ENCODE measurements at regions not wholly inside any gene's neighbourhood (a gene's known extent, or its start where the extent isn't known, plus 50 kb on each side); places are given as distances from the start of the nearest gene placed in this dataset.
"Not testable (repeated sequence)": the region's sequence is repeated elsewhere in the genome, so short reads cannot be mapped to it uniquely, and the experiment has no call there.

GRCh38 chr12:102344691-102345090 is 135.7 kb downstream of the IGF1 start:
- Histone ChIP-seq H3K4me1 (replicated peaks) (peaks cover 11% of the 10 kb centered on the region), H3K36me3 (no peaks in the 10 kb centered on the region), H3K27ac (no peak overlapping the region), H3K27me3 (replicated peaks) (no peaks in the 10 kb centered on the region), H3K9me3 (replicated peaks) (no peaks in the 10 kb centered on the region), H3K4me3 (no peak overlapping the region)
- no peak for DNase-seq (ENCODE audit: low read depth in 1 of 2, low spot score in 2 of 2)

DNA sequence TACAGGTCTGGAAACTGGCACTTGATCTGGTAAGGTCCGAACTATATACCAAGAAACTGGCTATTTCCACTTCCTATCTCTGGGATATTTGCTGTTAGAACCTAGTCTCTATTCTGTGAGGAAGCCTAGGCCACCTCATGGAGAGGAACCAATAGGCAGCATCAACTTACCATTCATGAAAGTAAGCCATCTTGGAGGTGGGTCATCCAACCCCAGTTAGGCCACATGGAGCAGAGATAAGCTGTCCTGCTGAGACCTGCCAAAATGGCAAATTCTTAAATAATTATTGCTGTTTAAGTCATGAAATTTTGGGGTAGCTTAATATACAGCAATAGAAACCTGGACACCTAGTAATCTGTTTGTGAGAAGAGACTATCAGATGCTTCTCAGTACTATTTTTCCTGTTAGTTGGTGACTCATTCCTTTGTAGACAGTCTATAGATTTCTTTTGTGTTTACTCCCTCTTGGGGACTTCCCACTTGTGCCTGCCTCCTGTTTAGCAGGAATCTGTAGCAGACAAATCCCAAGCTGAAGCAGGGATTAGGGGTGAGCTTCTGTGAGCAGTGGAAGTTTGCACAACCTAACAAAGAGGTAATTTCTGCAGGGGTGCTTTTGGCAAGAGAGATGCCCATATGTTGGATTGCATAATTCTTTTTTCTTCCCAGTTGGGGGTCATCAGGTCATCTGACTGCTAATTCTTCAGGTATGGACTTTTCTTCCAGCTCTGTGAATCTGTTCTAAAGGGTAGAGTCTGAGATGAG is 136.8 kb downstream of the IGF1 start:
- Histone ChIP-seq H3K9me3 (replicated peaks) (no peaks in the 10 kb centered on the region), H3K36me3 (no peaks in the 10 kb centered on the region), H3K27ac (no peak overlapping the region), H3K27me3 (replicated peaks) (no peaks in the 10 kb centered on the region), H3K4me3 (no peak overlapping the region), H3K4me1 (replicated peaks) (peaks cover 11% of the 10 kb centered on the region)
- peak in 1 of 2 experiments; percentile 17 for DNase-seq (ENCODE audit: low read depth in 1 of 2, low spot score in 2 of 2)

- H3K4me3 ChIP-seq = no peak overlapping the region
These were observed 137.9 kb downstream of the IGF1 start for GRCh38 chr12:102342281-102343006.

DNA sequence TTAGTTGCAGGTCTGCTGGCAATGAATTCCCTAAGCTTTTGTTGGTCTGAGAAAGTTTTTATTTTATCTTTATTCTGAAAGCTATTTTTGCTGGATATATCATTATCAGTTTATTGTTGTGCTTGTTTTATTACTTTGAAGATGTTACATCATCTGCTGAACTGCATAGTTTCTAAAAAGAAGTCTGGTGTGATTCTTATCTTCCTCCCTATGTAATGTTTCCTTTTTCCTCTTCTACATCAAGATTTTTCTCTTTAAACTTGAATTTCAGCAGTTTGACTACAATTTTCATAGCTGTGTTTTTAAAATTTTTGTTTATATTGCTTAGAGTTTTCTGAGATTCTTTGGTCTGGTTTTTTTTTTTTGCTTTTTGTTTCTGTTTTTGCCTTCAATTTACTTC is 137.1 kb upstream of the PMCH start:
- Histone ChIP-seq H3K27me3 (replicated peaks) (no peaks in the 10 kb centered on the region), H3K9me3 (replicated peaks) (no peaks in the 10 kb centered on the region), H3K27ac (no peak overlapping the region), H3K36me3 (no peaks in the 10 kb centered on the region), H3K4me3 (no peak overlapping the region), H3K4me1 (replicated peaks) (peaks cover 8% of the 10 kb centered on the region)
- no peak for DNase-seq (ENCODE audit: low read depth in 1 of 2, low spot score in 2 of 2)

More at GRCh38 chr12:102342281-102343006, 137.9 kb downstream of the IGF1 start:
- H3K27ac ChIP-seq = no peak overlapping the region
- no peaks in the 10 kb centered on the region for H3K27me3 ChIP-seq (replicated peaks)
- no peak for DNase-seq (ENCODE audit: low read depth in 1 of 2, low spot score in 2 of 2)
- no peaks in the 10 kb centered on the region for H3K36me3 ChIP-seq
- H3K4me1 ChIP-seq (replicated peaks) = peaks cover 11% of the 10 kb centered on the region
- H3K9me3 ChIP-seq (replicated peaks) = no peaks in the 10 kb centered on the region

- no peaks in the 10 kb centered on the region; the same call in 1 of the 2 replicates for H3K4me1 ChIP-seq (replicated peaks)
- no peak overlapping the region for H3K4me3 ChIP-seq
- no peaks in the 10 kb centered on the region for H3K36me3 ChIP-seq
- H3K27me3 ChIP-seq (replicated peaks) = no peaks in the 10 kb centered on the region
- DNase-seq (ENCODE audit: low read depth in 1 of 2, low spot score in 2 of 2) = no peak
- no peaks in the 10 kb centered on the region for H3K9me3 ChIP-seq (replicated peaks)
- H3K27ac ChIP-seq = no peak overlapping the region
These were observed 133.8 kb upstream of the PMCH start for GRCh38 chr12:102331419-102331818.

DNA sequence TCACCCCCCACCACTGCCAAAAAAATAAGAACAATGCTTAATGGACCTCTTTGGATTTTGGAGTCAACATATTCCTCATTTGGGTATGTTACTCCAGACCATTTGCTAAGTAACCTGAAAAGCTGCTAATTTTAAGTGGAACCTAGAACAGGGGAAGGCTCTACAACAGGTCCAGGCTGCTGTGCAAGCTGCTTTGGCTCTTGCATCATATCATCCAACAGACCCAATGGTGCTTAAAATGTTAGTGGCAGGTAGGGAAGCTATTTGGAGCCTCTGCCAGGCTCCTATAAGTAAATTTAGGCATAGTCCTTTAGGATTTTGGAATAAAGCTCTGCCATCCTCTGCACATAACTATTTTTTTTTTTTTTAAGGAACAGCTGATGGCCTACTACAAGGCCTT is 132.2 kb upstream of the PMCH start:
- H3K4me1 ChIP-seq (replicated peaks) = no peaks in the 10 kb centered on the region
- no peaks in the 10 kb centered on the region for H3K27me3 ChIP-seq (replicated peaks)
- DNase-seq (ENCODE audit: low read depth in 1 of 2, low spot score in 2 of 2) = no peak
- no peak overlapping the region for H3K27ac ChIP-seq
- H3K36me3 ChIP-seq = no peaks in the 10 kb centered on the region
- H3K4me3 ChIP-seq = no peak overlapping the region
- H3K9me3 ChIP-seq (replicated peaks) = no peaks in the 10 kb centered on the region

DNA sequence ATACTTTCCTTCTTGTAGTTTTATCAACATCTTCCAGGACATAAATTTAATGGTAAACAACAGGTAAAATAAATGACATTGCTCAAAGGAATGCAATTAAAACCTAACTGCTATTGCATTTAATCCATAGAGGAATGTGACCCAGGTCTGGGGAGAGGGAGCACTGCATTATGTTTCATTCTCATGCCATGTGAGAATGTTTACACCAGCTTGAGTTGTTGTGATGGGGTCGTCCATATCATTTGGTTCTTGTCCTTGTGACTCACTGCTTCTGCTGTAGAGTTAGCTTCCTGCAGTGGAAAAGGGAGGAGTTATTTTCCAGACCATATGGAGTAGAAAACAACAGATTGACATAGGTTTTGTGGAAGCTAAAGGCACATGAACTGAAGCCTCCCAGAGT is 129.3 kb upstream of the PMCH start:
- no peak overlapping the region for H3K27ac ChIP-seq
- DNase-seq (ENCODE audit: low read depth in 1 of 2, low spot score in 2 of 2) = no peak
- no peaks in the 10 kb centered on the region for H3K36me3 ChIP-seq
- no peaks in the 10 kb centered on the region for H3K4me1 ChIP-seq (replicated peaks)
- H3K4me3 ChIP-seq = no peak overlapping the region
- H3K27me3 ChIP-seq (replicated peaks) = no peaks in the 10 kb centered on the region
- H3K9me3 ChIP-seq (replicated peaks) = no peaks in the 10 kb centered on the region

DNA sequence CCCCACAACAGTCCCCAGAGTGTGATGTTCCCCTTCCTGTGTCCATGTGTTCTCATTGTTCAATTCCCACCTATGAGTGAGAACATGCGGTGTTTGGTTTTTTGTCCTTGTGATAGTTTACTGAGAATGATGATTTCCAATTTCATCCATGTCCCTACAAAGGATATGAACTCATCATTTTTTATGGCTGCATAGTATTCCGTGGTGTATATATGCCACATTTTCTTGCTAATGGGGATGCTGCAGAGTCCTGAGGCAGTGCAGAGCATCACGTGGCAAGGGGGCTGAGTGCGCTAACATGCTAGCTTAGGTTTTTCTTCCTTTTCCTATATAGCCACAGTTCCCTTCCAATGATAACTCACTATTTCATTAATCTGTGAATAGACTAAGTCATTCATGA is 127.5 kb upstream of the PMCH start:
- not testable (repeated sequence) for H3K36me3 ChIP-seq; H3K9me3 ChIP-seq (replicated peaks); H3K27me3 ChIP-seq (replicated peaks); H3K27ac ChIP-seq; H3K4me1 ChIP-seq (replicated peaks); DNase-seq (ENCODE audit: low read depth in 1 of 2, low spot score in 2 of 2); H3K4me3 ChIP-seq

- DNase-seq (ENCODE audit: low read depth in 1 of 2, low spot score in 2 of 2) = no peak
- no peaks in the 10 kb centered on the region for H3K9me3 ChIP-seq (replicated peaks)
- H3K27ac ChIP-seq = no peak overlapping the region
- H3K27me3 ChIP-seq (replicated peaks) = no peaks in the 10 kb centered on the region
- no peak overlapping the region for H3K4me3 ChIP-seq
- H3K4me1 ChIP-seq (replicated peaks) = no peaks in the 10 kb centered on the region
- no peaks in the 10 kb centered on the region for H3K36me3 ChIP-seq
These were observed 126.2 kb upstream of the PMCH start for GRCh38 chr12:102323799-102324198.

DNA sequence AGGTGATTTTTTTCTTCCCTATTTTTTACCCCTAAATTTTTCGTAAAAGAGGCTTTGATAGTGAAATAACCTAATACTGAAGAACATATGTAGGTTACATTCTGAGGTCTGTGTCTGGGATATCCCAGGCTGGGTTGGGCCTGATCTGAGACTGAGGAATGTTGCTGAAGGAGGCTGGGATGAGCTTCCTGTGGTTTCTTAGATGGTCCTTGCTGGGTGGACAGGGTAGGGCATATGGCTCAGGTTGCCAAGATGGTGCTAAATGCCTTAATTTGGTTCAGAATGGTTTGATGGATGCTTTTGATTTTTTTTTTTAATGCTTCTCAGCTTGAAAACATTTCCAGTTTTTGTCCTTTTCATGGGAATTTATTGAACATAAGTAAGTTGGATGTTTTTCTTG is 124.6 kb upstream of the PMCH start:
- Histone ChIP-seq H3K4me1 (replicated peaks) (no peaks in the 10 kb centered on the region), H3K27me3 (replicated peaks) (no peaks in the 10 kb centered on the region), H3K9me3 (replicated peaks) (no peaks in the 10 kb centered on the region), H3K36me3 (no peaks in the 10 kb centered on the region), H3K4me3 (no peak overlapping the region), H3K27ac (no peak overlapping the region)
- no peak for DNase-seq (ENCODE audit: low read depth in 1 of 2, low spot score in 2 of 2)

DNA sequence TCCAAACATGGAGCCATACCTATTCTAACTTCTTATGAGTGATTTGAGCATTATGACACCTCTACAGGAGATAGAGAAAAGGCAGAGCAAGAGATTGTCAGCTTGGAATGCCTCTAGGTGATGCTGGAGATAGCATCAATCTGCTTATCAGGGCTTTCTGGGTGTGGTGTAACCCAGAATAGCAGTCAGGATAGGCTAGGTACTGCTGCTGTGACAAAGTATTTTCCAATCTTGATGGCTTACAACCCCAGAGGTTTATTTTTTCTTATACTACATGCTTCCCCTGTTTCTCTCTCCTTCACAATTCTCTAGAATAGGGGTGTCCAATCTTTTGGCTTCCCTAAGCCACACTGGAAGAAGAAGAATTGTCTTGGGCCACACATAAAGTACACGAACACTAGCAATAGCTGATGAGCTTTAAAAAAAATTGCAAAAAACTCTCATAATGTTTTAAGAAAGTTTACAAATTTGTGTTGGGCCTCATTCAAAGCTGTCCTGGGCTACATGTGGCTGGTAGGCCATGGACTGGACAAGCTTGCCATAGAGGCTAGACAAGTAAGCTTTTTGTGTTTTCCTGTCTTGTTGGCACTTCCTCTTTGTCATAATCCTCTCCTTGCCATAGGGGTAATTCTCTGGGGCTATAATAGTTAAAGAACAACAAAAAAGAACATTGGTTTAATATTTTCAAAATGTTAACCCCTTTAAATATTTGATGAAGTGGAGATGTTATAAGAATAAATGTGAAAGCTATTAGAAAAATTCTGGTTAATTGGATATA is 123.9 kb upstream of the PMCH start:
- Histone ChIP-seq H3K27me3 (replicated peaks) (no peaks in the 10 kb centered on the region), H3K4me3 (no peak overlapping the region), H3K9me3 (replicated peaks) (no peaks in the 10 kb centered on the region), H3K4me1 (replicated peaks) (no peaks in the 10 kb centered on the region), H3K36me3 (no peaks in the 10 kb centered on the region), H3K27ac (no peak overlapping the region)
- DNase-seq (ENCODE audit: low read depth in 1 of 2, low spot score in 2 of 2) = no peak

GRCh38 chr12:102317155-102317554 is 119.5 kb upstream of the PMCH start:
- H3K27me3 ChIP-seq (replicated peaks) = no peaks in the 10 kb centered on the region
- DNase-seq (ENCODE audit: low read depth in 1 of 2, low spot score in 2 of 2) = no peak
- no peaks in the 10 kb centered on the region for H3K36me3 ChIP-seq
- H3K4me1 ChIP-seq (replicated peaks) = no peaks in the 10 kb centered on the region
- H3K27ac ChIP-seq = no peak overlapping the region
- H3K9me3 ChIP-seq (replicated peaks) = no peaks in the 10 kb centered on the region
- no peak overlapping the region for H3K4me3 ChIP-seq

- no peaks in the 10 kb centered on the region for H3K27me3 ChIP-seq (replicated peaks)
- DNase-seq (ENCODE audit: low read depth in 1 of 2, low spot score in 2 of 2) = no peak
- H3K9me3 ChIP-seq (replicated peaks) = no peaks in the 10 kb centered on the region
- H3K4me3 ChIP-seq = no peak overlapping the region
- no peak overlapping the region for H3K27ac ChIP-seq
- H3K36me3 ChIP-seq = no peaks in the 10 kb centered on the region
- no peaks in the 10 kb centered on the region for H3K4me1 ChIP-seq (replicated peaks)
These were observed 119.1 kb upstream of the PMCH start for GRCh38 chr12:102316723-102317122.

- no peaks in the 10 kb centered on the region for H3K36me3 ChIP-seq
- H3K27ac ChIP-seq = no peak overlapping the region
- H3K9me3 ChIP-seq (replicated peaks) = no peaks in the 10 kb centered on the region
- H3K27me3 ChIP-seq (replicated peaks) = no peaks in the 10 kb centered on the region
- H3K4me3 ChIP-seq = no peak overlapping the region
- no peak for DNase-seq (ENCODE audit: low read depth in 1 of 2, low spot score in 2 of 2)
- no peaks in the 10 kb centered on the region for H3K4me1 ChIP-seq (replicated peaks)
These were observed 117.2 kb upstream of the PMCH start for GRCh38 chr12:102314821-102315220.
